CD4-positive, alpha-beta T cell treated with Interleukin-21 for 1 hour (primary cell): ENCODE measurements at regions not wholly inside any gene's neighbourhood (a gene's known extent, or its start where the extent isn't known, plus 50 kb on each side); places are given as distances from the start of the nearest gene placed in this dataset.
"Not testable (repeated sequence)": the region's sequence is repeated elsewhere in the genome, so short reads cannot be mapped to it uniquely, and the experiment has no call there.

Experiments
- DNase-seq: peaks from one replicate; pipeline ENCODE4 v3.0.0-alpha.2; 2020

DNA sequence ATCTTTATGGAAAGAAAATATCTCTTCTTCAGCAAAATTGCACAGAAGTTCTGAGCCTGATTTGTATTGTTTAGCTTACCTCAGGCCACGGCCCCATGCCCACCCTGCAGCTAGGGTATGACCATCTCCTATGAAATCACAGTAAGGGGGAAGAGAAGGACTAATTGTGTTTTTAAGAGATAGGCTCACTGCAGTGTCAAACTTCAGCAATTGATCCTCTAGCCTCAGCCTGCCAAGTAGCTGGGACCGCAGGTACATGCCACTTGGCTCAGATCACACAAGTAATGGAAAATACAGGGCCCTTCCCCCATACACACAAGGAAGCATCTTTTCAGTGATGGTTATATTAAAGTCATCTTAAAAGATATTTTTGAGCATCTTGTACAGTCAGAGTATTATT is 60.0 kb downstream of the DMAC1 start:
- no peak for DNase-seq

GRCh38 chr9:7735311-7735710 is 64.3 kb downstream of the DMAC1 start:
- no peak for DNase-seq

GRCh38 chr9:7730164-7730445 is 69.5 kb downstream of the DMAC1 start:
- DNase-seq, result no peak

- DNase-seq, result no peak
These were observed 70.0 kb downstream of the DMAC1 start for GRCh38 chr9:7729371-7730163.

- DNase-seq, result no peak
These were observed 78.3 kb downstream of the DMAC1 start for GRCh38 chr9:7721291-7721690.

- DNase-seq, result not testable (repeated sequence)
These were observed 86.5 kb downstream of the DMAC1 start for GRCh38 chr9:7713088-7713487.

DNA sequence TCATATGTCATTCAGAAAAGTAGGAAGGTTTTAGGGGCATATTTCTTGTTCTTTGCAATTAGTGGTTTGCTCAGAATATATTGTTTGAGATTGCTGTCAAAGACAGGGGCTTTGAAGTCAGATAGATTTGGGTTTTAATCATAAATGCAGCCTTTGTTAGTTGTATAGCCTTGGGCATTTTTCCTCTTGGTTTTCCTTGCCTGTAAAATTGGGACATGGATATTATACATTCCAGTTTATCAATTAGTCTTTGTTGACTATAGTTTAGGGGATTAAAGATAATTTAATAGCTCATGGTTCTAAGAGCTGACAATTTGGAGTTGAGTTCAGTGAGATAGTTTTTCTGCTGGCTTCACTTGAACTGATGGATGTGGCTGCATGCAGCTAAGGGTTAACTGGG is 88.9 kb downstream of the DMAC1 start:
- DNase-seq, result no peak

- no peak for DNase-seq
These were observed 91.6 kb downstream of the DMAC1 start for GRCh38 chr9:7707934-7708333.

- DNase-seq, result no peak
These were observed 95.0 kb downstream of the DMAC1 start for GRCh38 chr9:7704543-7704942.

- no peak for DNase-seq
These were observed 107.7 kb downstream of the DMAC1 start for GRCh38 chr9:7691909-7692308.

DNA sequence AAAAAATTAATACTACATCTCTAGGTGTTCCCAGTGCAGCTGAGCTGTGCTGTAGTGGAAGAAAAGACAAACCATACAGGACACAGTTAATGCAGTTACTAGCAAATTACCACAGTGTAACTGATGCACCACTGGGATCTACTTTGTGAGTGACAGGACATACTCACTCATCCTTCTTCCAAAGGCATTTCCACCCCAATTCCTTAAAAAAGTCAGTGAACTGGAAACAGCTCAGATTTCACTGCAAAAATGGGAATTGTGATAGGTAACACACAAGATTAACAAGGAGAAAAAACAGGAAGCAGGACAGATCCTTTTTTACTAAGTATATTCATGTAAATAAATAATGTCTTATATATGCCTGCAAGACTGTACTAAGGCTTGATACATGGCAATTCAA is 109.6 kb downstream of the DMAC1 start:
- DNase-seq, result no peak

DNA sequence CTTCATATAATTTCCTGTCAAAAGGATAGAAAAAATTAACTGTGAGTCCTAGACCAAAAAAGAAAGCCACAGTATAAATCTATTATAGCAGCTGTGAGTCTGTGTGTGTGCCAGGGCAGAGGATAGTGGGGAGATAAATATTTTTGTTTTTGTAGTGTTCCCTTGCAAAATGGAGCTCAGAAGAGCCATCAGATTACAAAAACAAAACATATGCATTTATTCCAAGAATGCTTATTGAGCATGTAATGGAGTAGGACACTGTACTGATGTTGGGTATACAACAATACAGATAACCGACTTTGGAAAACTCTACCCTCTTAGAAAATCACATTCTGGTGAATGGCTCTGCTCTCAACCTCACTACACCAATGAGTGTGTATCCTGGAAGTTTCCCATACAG is 111.0 kb downstream of the DMAC1 start:
- no peak for DNase-seq

DNA sequence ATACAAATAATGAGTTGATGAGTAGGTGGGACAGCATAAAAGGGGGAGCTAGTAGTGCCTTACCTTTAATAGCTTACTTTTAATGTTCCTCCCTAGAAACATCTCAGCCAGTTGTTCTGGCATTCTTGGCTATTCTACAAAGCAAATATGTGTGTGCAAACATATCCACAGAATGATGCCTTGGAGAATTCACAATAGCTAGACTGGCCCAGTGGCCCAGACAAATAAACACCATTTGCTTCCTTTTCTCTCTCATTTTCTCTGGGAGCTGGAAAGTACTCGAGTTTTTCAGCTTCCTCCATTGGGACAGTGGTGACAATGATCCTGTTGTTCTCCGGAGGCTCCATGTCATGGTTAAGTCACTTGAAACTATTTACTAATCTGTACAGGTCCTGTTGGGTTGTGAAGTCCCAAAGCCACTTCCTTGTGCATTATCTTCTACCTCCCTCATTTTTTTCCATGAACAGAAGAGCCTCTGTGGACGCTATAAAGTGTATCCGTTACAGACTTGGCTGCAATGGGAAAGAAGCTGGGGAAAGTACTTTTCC is 122.9 kb downstream of the DMAC1 start:
- no peak for DNase-seq

- DNase-seq, result no peak
These were observed 127.7 kb downstream of the DMAC1 start for GRCh38 chr9:7671847-7672246.

GRCh38 chr9:7668541-7668940 is 131.0 kb downstream of the DMAC1 start:
- DNase-seq, result no peak

DNA sequence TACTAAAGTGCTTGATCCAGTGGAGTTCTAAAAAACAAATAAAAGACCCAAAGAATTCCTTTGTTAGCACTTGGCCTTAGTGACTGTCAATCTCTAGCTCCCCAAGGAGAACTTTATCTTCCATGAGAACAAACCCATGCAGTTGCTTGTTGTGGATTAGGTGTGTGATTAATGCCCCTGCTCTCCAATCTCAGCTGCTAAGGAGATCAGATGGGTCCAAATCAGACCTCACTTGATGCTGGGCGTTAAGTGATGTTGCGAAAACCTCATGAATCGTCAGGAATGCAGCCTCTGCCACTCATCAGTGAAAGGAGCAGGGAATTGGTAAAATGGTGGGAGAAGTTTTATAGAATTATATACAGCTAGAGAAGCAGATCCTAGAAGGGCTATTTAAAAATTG is 133.7 kb downstream of the DMAC1 start:
- DNase-seq, result no peak

DNA sequence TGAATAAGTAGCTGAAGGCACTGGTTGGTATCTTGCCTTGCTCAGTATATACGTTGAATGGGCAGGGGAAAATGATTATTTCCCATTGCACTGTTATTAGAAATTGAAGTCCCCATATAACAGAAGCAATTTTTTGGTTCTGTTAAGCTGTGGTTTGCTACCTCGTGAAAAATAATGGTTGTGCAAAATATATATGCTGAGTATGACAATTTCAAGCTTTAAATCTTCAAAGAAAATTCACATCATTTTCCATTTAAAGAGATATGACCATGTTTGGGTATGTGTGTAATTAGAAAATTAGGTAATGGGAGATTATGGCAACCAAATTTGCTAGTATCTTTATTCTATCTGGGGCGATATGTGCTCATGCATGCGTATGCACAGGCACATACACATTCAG is 139.8 kb downstream of the DMAC1 start:
- DNase-seq, result no peak

DNA sequence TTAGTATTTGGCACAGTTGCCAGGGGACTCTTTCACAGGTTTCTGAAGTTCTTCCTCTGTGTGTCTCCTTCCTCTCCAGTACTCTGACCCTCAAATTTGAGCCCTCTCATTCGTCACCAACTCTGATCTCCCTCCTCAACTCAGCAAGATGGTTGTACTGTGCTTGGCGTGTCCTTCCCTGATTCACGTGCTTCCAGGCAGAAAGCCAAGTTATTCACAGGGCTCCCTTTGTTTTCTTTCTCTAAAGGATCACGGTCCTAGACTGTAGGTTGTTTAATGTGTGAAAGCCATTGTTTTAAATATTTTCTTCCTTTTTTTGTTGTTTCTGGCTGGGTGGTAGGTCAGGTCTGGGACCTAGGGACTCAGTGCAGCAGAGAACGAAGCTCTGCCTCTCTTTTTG is 142.9 kb downstream of the DMAC1 start:
- no peak for DNase-seq

DNA sequence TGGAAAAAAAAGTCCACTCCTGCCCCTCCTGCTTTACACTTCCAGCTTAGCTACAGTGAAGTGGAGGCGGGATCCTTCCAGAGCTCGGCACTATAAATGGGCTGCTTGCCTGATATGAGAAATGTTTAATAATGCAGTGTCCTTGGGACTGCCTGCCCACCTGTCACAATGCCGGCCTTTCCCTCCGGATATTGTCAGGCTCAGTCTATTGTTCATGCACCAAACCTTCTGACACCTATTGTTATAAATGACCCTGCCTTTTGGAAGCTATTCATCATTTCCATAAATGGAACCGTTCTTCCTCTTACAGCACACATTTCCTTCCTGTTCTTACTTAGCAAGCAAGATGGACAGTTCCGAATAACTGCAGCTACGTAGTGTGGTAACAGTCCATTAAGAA is 146.3 kb downstream of the DMAC1 start:
- no peak for DNase-seq

- DNase-seq, result no peak
These were observed 159.3 kb downstream of the DMAC1 start for GRCh38 chr9:7640231-7640630.

DNA sequence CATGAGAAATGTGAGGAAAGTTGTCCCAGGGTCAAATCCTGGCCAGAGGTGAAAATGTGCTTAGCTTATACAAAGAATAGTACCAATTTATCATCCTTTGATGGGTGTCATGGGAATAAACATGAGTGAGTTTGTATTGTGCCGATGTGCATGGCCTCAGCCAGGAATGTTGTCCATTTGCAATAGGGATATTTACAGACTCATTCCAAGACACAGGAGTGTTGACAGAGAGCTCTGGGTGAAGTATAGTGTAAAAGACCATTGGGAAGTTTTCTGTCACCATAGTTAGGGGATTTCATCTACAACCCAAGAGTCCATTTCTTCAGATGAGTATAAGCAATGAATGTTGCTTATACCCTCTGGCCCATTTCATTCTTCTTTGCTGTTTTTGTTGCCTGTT is 160.1 kb downstream of the DMAC1 start:
- no peak for DNase-seq

GRCh38 chr9:7636838-7637467 is 162.6 kb downstream of the DMAC1 start:
- DNase-seq, result no peak

DNA sequence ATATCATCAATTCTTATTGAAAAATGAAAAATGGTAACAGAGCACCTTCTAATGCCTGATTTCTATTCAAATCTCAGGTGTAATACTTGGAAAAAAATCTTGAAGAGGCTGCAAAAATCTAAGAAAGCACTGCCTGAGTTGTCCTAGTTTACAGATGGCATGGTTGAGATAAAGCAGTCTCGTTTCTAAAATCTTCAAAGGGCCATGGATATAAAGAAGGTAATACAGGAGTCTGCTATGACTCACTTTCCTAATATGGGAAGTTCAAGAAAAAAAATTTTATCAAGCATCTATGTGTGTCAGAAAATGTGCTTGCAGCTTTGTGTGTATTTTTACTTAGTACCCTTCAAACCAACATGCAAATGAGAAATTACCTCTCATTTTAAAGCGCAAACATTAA is 163.3 kb downstream of the DMAC1 start:
- DNase-seq, result no peak

DNA sequence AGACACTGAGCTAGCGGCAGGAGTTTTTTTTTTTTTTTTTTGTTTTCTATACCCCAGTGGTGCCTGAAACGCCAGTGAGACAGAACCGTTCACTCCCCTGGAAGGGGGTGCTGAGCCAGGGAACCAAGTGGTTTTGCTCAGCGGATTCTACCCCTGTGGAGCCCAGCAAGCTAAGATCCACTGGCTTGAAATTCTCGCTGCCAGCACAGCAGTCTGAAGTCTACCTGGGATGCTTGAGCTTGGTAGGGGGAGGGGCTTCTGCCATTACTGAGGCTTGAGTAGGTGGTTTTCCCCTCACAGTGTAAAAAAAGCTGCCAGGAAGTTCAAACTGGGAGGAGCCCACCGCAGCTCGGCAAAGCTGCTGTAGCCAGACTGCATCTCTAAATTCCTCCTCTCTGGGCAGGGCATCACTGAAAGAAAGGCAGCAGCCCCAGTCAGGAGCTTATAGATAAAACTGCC is 173.0 kb downstream of the DMAC1 start:
- peak; percentile 78 for DNase-seq

DNA sequence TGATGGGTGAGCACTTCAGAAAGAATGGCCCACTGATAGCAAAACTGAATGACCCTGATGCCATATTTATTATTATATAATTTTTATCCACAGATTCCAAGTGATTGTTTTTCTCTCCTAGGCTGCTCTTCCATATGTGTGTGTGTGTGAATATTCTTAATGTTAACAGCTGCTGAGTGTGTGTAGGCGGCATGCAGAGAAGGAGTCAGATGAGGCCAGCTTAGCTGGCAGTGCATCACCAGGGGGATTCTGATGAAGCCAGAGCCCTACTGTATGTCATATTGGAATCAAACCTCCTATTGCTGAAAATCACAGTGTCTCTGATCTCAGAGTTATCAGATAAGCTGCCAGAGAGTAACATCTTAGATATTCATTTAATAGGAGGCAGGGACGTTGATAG is 177.1 kb downstream of the DMAC1 start:
- DNase-seq, result no peak
